SK-N-SH (cell line): ENCODE measurements at regions not wholly inside any gene's neighbourhood (a gene's known extent, or its start where the extent isn't known, plus 50 kb on each side); places are given as distances from the start of the nearest gene placed in this dataset.

Experiments
- CTCF ChIA-PET: fragments of 300-600, 350-600 bp; formaldehyde crosslinking; extraction: SDS; loops from one replicate; lab custom pipeline; 2021; lab: Yijun Ruan, JAX
- POLR2A ChIA-PET: fragments of 350-600 bp; sonication (Branson Sonifier 250); formaldehyde crosslinking; extraction: SDS; loops from one replicate; lab custom pipeline; 2020; ENCODE audit warnings: antibody characterized with exemption, inconsistent platforms; lab: Yijun Ruan, JAX
- DNase-seq: peaks from one replicate; pipeline ENCODE4 v3.0.0; 2012
- H2AFZ ChIP-seq: fragments of 200-600 bp; sonication (generic); 2 replicates; pipeline ENCODE4 v1.8.1; 2016; ENCODE audit warnings: antibody characterized with exemption, mild to moderate bottlenecking, low read depth
- H3F3A ChIP-seq: fragments of 200-600 bp; sonication (generic); replicated peaks from 2 replicates; pipeline ENCODE3; 2016; ENCODE audit warnings: antibody characterized with exemption, mild to moderate bottlenecking; ENCODE audit not compliant: insufficient read depth
- H3K27ac ChIP-seq, 2 experiments: fragments of 200-500 bp in 1 of 2; fragments of 200-600 bp in 1 of 2; sonication (Bioruptor generic) in 1 of 2; sonication (generic), shearing (Covaris generic) in 1 of 2; 2 replicates each; pipeline versions ENCODE4 v1.5.1 to v1.6.1; 2014 to 2016; ENCODE audit warnings: low read depth in 2 of 2, inconsistent platforms in 1 of 2, low read length in 1 of 2, mild to moderate bottlenecking in 1 of 2, mixed read lengths in 1 of 2
- H3K27me3 ChIP-seq: fragments of 200-600 bp; sonication (generic), shearing (Covaris generic); 2 replicates; pipeline ENCODE4 v1.6.1; 2016; ENCODE audit warnings: mixed run types; ENCODE audit not compliant: insufficient read depth
- H3K36me3 ChIP-seq, 2 experiments: fragments of 200-500 bp in 1 of 2; fragments of 200-600 bp in 1 of 2; sonication (Bioruptor generic) in 1 of 2; sonication (generic) in 1 of 2; replicated peaks in 1 of 2; 2 replicates each; pipeline versions ENCODE3 to v1.5.1; 2014 to 2016; ENCODE audit warnings: low read length in 1 of 2, mild to moderate bottlenecking in 1 of 2; ENCODE audit not compliant: insufficient read depth in 2 of 2, control insufficient read depth in 1 of 2
- H3K4me1 ChIP-seq, 2 experiments: fragments of 200-500 bp in 1 of 2; fragments of 200-600 bp in 1 of 2; sonication (Bioruptor generic) in 1 of 2; sonication (generic), shearing (Covaris generic) in 1 of 2; 2 replicates each; pipeline versions ENCODE4 v1.5.1 to v1.6.1; 2014 to 2016; ENCODE audit warnings: low read depth in 1 of 2, low read length in 1 of 2, mixed run types in 1 of 2; ENCODE audit not compliant: insufficient read depth in 2 of 2, control insufficient read depth in 1 of 2
- H3K4me2 ChIP-seq: fragments of 200-600 bp; sonication (generic), shearing (Covaris generic); 2 replicates; pipeline ENCODE4 v1.6.1; 2017; ENCODE audit warnings: mixed run types
- H3K4me3 ChIP-seq, 2 experiments: fragments of 200-500 bp in 1 of 2; fragments of 200-600 bp in 1 of 2; sonication (Bioruptor generic) in 1 of 2; sonication (generic), shearing (Covaris generic) in 1 of 2; 2 replicates each; pipeline versions ENCODE4 v1.5.1 to v1.8.1; 2014 to 2016; ENCODE audit warnings: low read depth in 2 of 2, inconsistent platforms in 1 of 2, low read length in 1 of 2, mild to moderate bottlenecking in 1 of 2, mixed read lengths in 1 of 2, moderate library complexity in 1 of 2
- H3K79me2 ChIP-seq: fragments of 200-600 bp; sonication (generic); 2 replicates; pipeline ENCODE4 v1.8.1; 2017; ENCODE audit warnings: mild to moderate bottlenecking; ENCODE audit not compliant: insufficient read depth
- H3K9ac ChIP-seq: fragments of 200-600 bp; sonication (generic); 2 replicates; pipeline ENCODE4 v1.6.1; 2017; ENCODE audit warnings: mixed run types
- H3K9me2 ChIP-seq: fragments of 200-600 bp; sonication (generic); 2 replicates; pipeline ENCODE4 v1.6.1; 2017; ENCODE audit warnings: mixed run types
- H3K9me3 ChIP-seq: fragments of 200-600 bp; sonication (generic); 2 replicates; pipeline ENCODE4 v1.6.1; 2017; ENCODE audit warnings: mixed run types, mild to moderate bottlenecking, moderate library complexity
- H4K20me1 ChIP-seq: fragments of 200-600 bp; sonication (generic); 2 replicates; pipeline ENCODE4 v1.6.1; 2017; ENCODE audit warnings: mild to moderate bottlenecking, mixed run types; ENCODE audit not compliant: insufficient read depth
- CHD2 ChIP-seq: fragments of 150-350 bp; IDR thresholded peaks from 2 replicates; pipeline ENCODE4 v1.6.1; 2018; ENCODE audit warnings: low read length; ENCODE audit not compliant: partially characterized antibody
- EZH2phosphoT487 ChIP-seq: fragments of 200-600 bp; sonication (generic); IDR thresholded peaks from 2 replicates; pipeline ENCODE4 v1.6.1; 2017; ENCODE audit warnings: low read depth, mixed run types, mild to moderate bottlenecking, antibody characterized with exemption, moderate library complexity, borderline replicate concordance
- FOSL2 ChIP-seq: IDR thresholded peaks from 2 replicates; pipeline ENCODE4 v1.4.0; 2012; ENCODE audit warnings: low read depth, mild to moderate bottlenecking, moderate library complexity, borderline replicate concordance
- FOXM1 ChIP-seq: IDR thresholded peaks from 2 replicates; pipeline ENCODE4 v1.4.0; 2012; ENCODE audit warnings: low read depth, mild to moderate bottlenecking
- GATA2 ChIP-seq: sonication (generic); formaldehyde crosslinking; IDR thresholded peaks from 2 replicates; pipeline ENCODE4 v1.5.0; 2020; ENCODE audit warnings: mild to moderate bottlenecking, missing genetic modification reagents
- MEF2A ChIP-seq: IDR thresholded peaks from 2 replicates; pipeline ENCODE4 v1.4.0; 2012; ENCODE audit warnings: low read depth, borderline replicate concordance
- MXI1 ChIP-seq: IDR thresholded peaks from 2 replicates; pipeline ENCODE4 v1.6.1; 2012; ENCODE audit warnings: mild to moderate bottlenecking, low read depth, low read length, improper control_type of control experiment
- NFIC ChIP-seq: IDR thresholded peaks from 2 replicates; pipeline ENCODE4 v1.4.0; 2012; ENCODE audit warnings: borderline replicate concordance
- NRF1 ChIP-seq: IDR thresholded peaks from 2 replicates; pipeline ENCODE4 v1.6.1; 2012; ENCODE audit warnings: low read depth, mild to moderate bottlenecking, low read length
- POLR2AphosphoS5 ChIP-seq: IDR thresholded peaks from 2 replicates; pipeline ENCODE4 v1.6.1; 2012; ENCODE audit warnings: low read depth, low read length
- RAD21 ChIP-seq: IDR thresholded peaks from 2 replicates; pipeline ENCODE4 v1.6.1; 2012; ENCODE audit warnings: mild to moderate bottlenecking, low read length
- RCOR1 ChIP-seq: fragments of 150-350 bp; IDR thresholded peaks from 2 replicates; pipeline ENCODE4 v1.6.1; 2017; ENCODE audit warnings: antibody characterized with exemption, low read length
- RFX5 ChIP-seq: IDR thresholded peaks from 2 replicates; pipeline ENCODE4 v1.6.1; 2012; ENCODE audit warnings: mild to moderate bottlenecking, improper control_type of control experiment, low read length
- RXRA ChIP-seq: IDR thresholded peaks from 2 replicates; pipeline ENCODE4 v1.4.0; 2012; ENCODE audit warnings: low read depth, mild to moderate bottlenecking, borderline replicate concordance
- SIN3A ChIP-seq: IDR thresholded peaks from 2 replicates; pipeline ENCODE4 v1.6.1; 2012; ENCODE audit warnings: low read depth, mild to moderate bottlenecking, low read length, moderate library complexity, borderline replicate concordance
- SMC3 ChIP-seq: IDR thresholded peaks from 2 replicates; pipeline ENCODE4 v1.6.1; 2012; ENCODE audit warnings: low read depth, low read length, improper control_type of control experiment
- TAF1 ChIP-seq: IDR thresholded peaks from 2 replicates; pipeline ENCODE4 v1.6.1; 2012; ENCODE audit warnings: low read depth, mild to moderate bottlenecking, low read length, moderate library complexity, borderline replicate concordance
- TEAD4 ChIP-seq: IDR thresholded peaks from 2 replicates; pipeline ENCODE4 v1.4.0; 2012; ENCODE audit warnings: mild to moderate bottlenecking, borderline replicate concordance; ENCODE audit not compliant: insufficient read depth
- YY1 ChIP-seq: IDR thresholded peaks from 2 replicates; pipeline ENCODE4 v1.4.0; 2012; ENCODE audit warnings: low read depth, mild to moderate bottlenecking
- TF ChIP-seq, protein P1 (sequence below): fragments of 200-600 bp; sonication (generic); IDR thresholded peaks from 2 replicates; pipeline ENCODE4 v1.6.1; 2017; ENCODE audit warnings: antibody characterized with exemption, mild to moderate bottlenecking, moderate library complexity
- TF ChIP-seq, protein P2 (sequence below): IDR thresholded peaks from 2 replicates; pipeline ENCODE4; 2012
- TF ChIP-seq, protein P3 (sequence below): IDR thresholded peaks from 2 replicates; pipeline ENCODE4 v1.4.0; 2012; ENCODE audit warnings: low read depth, borderline replicate concordance
- TF ChIP-seq, protein P4 (sequence below): IDR thresholded peaks from 2 replicates; pipeline ENCODE4 v1.4.0; 2012; ENCODE audit warnings: low read depth, borderline replicate concordance
- TF ChIP-seq, protein P5 (sequence below): fragments of 150-350 bp; IDR thresholded peaks from 2 replicates; pipeline ENCODE4 v1.6.1; 2016; ENCODE audit warnings: mild to moderate bottlenecking, low read depth, low read length
- TF ChIP-seq, protein P6 (sequence below): IDR thresholded peaks from 2 replicates; pipeline ENCODE4 v1.4.0; 2012; ENCODE audit warnings: low read depth
- TF ChIP-seq, protein P7 (sequence below): fragments of 150-350 bp; IDR thresholded peaks from 2 replicates; pipeline ENCODE4 v1.6.1; 2017; ENCODE audit warnings: antibody characterized with exemption, low read length, low read depth, borderline replicate concordance

DNA sequence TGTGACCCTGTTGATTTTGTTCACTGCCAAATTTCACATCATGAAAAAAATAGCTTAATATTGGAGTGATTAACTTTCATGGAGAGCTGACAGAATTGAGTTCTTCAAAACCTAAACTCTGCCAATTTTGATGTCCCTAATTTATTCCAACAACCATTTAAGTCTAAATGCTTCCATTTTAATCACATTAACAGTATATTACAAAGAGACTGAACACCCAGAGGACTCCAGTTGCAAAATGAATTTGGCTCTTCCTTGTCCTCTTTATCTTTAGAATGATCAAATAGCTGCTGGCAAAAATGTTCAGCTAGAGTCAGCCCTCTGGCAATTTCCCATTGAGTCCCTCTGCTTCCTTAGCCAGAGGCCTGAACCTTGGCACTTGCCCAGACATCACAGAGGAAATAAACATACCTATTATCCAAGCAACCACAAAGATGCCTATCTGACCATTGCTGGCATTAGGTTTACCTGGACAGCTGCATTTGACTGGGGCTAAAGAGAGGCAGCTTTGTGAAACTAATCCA is 299.0 kb upstream of the STXBP5 start:
- Histone ChIP-seq H3K9ac (no peak overlapping the region), H3F3A (peaks cover 15% of the 10 kb centered on the region), H3K79me2 (no peaks in the 10 kb centered on the region), H3K36me3 (no peaks in the 10 kb centered on the region), H3K4me3 (no peak overlapping the region), H3K9me2 (no peaks in the 10 kb centered on the region), H3K9me3 (no peaks in the 10 kb centered on the region), H4K20me1 (no peaks in the 10 kb centered on the region), H3K27me3 (no peaks in the 10 kb centered on the region), H3K4me1 (peaks cover 6 to 14% of the 10 kb centered on the region in 2 experiments), H3K27ac (peak overlapping the region; percentile 63 to 76), H3K4me2 (peak overlapping the region; percentile 52), H2AFZ (no peak overlapping the region)
- ChIA-PET POLR2A (no interaction called here), CTCF (interaction anchor here (1.5 kb wide), 1 partner anchor 14 kb away, joined by 3 read pairs; no protein-coding TSS in a partner anchor)
- peak; percentile 15 for DNase-seq
- TF ChIP-seq, protein P1, sequence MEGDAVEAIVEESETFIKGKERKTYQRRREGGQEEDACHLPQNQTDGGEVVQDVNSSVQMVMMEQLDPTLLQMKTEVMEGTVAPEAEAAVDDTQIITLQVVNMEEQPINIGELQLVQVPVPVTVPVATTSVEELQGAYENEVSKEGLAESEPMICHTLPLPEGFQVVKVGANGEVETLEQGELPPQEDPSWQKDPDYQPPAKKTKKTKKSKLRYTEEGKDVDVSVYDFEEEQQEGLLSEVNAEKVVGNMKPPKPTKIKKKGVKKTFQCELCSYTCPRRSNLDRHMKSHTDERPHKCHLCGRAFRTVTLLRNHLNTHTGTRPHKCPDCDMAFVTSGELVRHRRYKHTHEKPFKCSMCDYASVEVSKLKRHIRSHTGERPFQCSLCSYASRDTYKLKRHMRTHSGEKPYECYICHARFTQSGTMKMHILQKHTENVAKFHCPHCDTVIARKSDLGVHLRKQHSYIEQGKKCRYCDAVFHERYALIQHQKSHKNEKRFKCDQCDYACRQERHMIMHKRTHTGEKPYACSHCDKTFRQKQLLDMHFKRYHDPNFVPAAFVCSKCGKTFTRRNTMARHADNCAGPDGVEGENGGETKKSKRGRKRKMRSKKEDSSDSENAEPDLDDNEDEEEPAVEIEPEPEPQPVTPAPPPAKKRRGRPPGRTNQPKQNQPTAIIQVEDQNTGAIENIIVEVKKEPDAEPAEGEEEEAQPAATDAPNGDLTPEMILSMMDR: no peak
- TF ChIP-seq RXRA (no peak; the same call in 1 of the 2 replicates), FOXM1 (0 out of 2 replicates have a peak, but pooled peaks have one; percentile 35), MXI1 (no peak), EZH2phosphoT487 (no peak), RFX5 (no peak), FOSL2 (peak; percentile 40; the same call in 1 of the 2 replicates), MEF2A (0 out of 2 replicates have a peak, but pooled peaks have one; percentile 19), TAF1 (no peak), GATA2 (peak; percentile 69), RCOR1 (peak; percentile 22; the same call in 1 of the 2 replicates), YY1 (no peak), NFIC (peak; percentile 95), SIN3A (peak; percentile 38; the same call in 1 of the 2 replicates), NRF1 (no peak), SMC3 (peak; percentile 13; the same call in 1 of the 2 replicates), CHD2 (no peak), POLR2AphosphoS5 (peak; percentile 64), TEAD4 (peak; percentile 89), RAD21 (no peak)
- TF ChIP-seq, protein P2, sequence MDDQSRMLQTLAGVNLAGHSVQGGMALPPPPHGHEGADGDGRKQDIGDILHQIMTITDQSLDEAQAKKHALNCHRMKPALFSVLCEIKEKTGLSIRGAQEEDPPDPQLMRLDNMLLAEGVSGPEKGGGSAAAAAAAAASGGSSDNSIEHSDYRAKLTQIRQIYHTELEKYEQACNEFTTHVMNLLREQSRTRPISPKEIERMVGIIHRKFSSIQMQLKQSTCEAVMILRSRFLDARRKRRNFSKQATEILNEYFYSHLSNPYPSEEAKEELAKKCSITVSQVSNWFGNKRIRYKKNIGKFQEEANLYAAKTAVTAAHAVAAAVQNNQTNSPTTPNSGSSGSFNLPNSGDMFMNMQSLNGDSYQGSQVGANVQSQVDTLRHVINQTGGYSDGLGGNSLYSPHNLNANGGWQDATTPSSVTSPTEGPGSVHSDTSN: peak; percentile 74
- TF ChIP-seq, protein P3, sequence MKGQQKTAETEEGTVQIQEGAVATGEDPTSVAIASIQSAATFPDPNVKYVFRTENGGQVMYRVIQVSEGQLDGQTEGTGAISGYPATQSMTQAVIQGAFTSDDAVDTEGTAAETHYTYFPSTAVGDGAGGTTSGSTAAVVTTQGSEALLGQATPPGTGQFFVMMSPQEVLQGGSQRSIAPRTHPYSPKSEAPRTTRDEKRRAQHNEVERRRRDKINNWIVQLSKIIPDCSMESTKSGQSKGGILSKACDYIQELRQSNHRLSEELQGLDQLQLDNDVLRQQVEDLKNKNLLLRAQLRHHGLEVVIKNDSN: no peak
- TF ChIP-seq, protein P4, sequence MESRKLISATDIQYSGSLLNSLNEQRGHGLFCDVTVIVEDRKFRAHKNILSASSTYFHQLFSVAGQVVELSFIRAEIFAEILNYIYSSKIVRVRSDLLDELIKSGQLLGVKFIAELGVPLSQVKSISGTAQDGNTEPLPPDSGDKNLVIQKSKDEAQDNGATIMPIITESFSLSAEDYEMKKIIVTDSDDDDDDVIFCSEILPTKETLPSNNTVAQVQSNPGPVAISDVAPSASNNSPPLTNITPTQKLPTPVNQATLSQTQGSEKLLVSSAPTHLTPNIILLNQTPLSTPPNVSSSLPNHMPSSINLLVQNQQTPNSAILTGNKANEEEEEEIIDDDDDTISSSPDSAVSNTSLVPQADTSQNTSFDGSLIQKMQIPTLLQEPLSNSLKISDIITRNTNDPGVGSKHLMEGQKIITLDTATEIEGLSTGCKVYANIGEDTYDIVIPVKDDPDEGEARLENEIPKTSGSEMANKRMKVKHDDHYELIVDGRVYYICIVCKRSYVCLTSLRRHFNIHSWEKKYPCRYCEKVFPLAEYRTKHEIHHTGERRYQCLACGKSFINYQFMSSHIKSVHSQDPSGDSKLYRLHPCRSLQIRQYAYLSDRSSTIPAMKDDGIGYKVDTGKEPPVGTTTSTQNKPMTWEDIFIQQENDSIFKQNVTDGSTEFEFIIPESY: 0 out of 2 replicates have a peak, but pooled peaks have one; percentile 12
- TF ChIP-seq, protein P5, sequence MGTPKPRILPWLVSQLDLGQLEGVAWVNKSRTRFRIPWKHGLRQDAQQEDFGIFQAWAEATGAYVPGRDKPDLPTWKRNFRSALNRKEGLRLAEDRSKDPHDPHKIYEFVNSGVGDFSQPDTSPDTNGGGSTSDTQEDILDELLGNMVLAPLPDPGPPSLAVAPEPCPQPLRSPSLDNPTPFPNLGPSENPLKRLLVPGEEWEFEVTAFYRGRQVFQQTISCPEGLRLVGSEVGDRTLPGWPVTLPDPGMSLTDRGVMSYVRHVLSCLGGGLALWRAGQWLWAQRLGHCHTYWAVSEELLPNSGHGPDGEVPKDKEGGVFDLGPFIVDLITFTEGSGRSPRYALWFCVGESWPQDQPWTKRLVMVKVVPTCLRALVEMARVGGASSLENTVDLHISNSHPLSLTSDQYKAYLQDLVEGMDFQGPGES: no peak
- TF ChIP-seq, protein P6, sequence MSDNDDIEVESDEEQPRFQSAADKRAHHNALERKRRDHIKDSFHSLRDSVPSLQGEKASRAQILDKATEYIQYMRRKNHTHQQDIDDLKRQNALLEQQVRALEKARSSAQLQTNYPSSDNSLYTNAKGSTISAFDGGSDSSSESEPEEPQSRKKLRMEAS: 0 out of 2 replicates have a peak, but pooled peaks have one; percentile 16
- TF ChIP-seq, protein P7, sequence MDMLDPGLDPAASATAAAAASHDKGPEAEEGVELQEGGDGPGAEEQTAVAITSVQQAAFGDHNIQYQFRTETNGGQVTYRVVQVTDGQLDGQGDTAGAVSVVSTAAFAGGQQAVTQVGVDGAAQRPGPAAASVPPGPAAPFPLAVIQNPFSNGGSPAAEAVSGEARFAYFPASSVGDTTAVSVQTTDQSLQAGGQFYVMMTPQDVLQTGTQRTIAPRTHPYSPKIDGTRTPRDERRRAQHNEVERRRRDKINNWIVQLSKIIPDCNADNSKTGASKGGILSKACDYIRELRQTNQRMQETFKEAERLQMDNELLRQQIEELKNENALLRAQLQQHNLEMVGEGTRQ: no peak
